OCI-LY7 (cell line): ENCODE measurements at regions not wholly inside any gene's neighbourhood (a gene's known extent, or its start where the extent isn't known, plus 50 kb on each side); places are given as distances from the start of the nearest gene placed in this dataset.

Experiments used
- BruUV-seq: library from RNA; stranded (reverse); fragments of 400-500 nt; replicated peaks from 2 replicates; lab custom pipeline; 2021; lab: Mats Ljungman, UMichigan
- CTCF ChIA-PET: fragments of 300-600 bp; sonication (Branson Sonifier 250); formaldehyde crosslinking; loops from one replicate; lab custom pipeline; 2022; ENCODE audit warnings: antibody characterized with exemption; ENCODE audit not compliant: unreplicated experiment; lab: Charles Lee
- POLR2A ChIA-PET: fragments of 300-600 bp; sonication (Branson Sonifier 250); formaldehyde crosslinking; loops from one replicate; lab custom pipeline; 2022; ENCODE audit warnings: antibody characterized with exemption; lab: Charles Lee
- DNase-seq: peaks from one replicate; pipeline ENCODE4 v3.0.0-alpha.2; 2015; ENCODE audit warnings: low spot score
- H2AFZ ChIP-seq: fragments of 200-600 bp; sonication (generic), shearing (Covaris generic); 2 replicates; pipeline ENCODE4 v1.6.1; 2014; ENCODE audit warnings: mild to moderate bottlenecking, antibody characterized with exemption, low read length, moderate library complexity
- H3K27ac ChIP-seq: fragments of 200-600 bp; sonication (generic); 2 replicates; pipeline ENCODE4 v1.5.1; 2014; ENCODE audit warnings: mixed run types, low read depth, mild to moderate bottlenecking, moderate library complexity, low read length, inconsistent platforms; ENCODE audit not compliant: poor library complexity, severe bottlenecking
- H3K36me3 ChIP-seq: fragments of 200-600 bp; sonication (generic); 2 replicates; pipeline ENCODE4 v1.6.1; 2014; ENCODE audit warnings: mild to moderate bottlenecking, antibody characterized with exemption, low read length, moderate library complexity, mixed read lengths; ENCODE audit not compliant: insufficient read depth
- H3K4me1 ChIP-seq: fragments of 200-600 bp; sonication (generic); 2 replicates; pipeline ENCODE4 v1.5.1; 2014; ENCODE audit warnings: mild to moderate bottlenecking, low read length; ENCODE audit not compliant: insufficient read depth, poor library complexity, severe bottlenecking
- H3K4me2 ChIP-seq: fragments of 200-600 bp; sonication (generic); 2 replicates; pipeline ENCODE4 v1.6.1; 2014; ENCODE audit warnings: mild to moderate bottlenecking, low read length
- H3K4me3 ChIP-seq: fragments of 200-600 bp; sonication (generic); 2 replicates; pipeline ENCODE4 v1.5.1; 2014; ENCODE audit warnings: mild to moderate bottlenecking, low read depth, low read length; ENCODE audit not compliant: poor library complexity, severe bottlenecking
- H3K79me2 ChIP-seq: fragments of 200-600 bp; sonication (generic); 2 replicates; pipeline ENCODE4 v1.6.1; 2016; ENCODE audit warnings: low read depth, mild to moderate bottlenecking, low read length, moderate library complexity, mixed read lengths; ENCODE audit not compliant: insufficient read depth
- H3K9me2 ChIP-seq: fragments of 200-600 bp; sonication (generic); 2 replicates; pipeline ENCODE4 v1.6.1; 2016; ENCODE audit warnings: mild to moderate bottlenecking, low read length, mixed read lengths; ENCODE audit not compliant: insufficient read depth
- H3K9me3 ChIP-seq: fragments of 200-600 bp; sonication (generic); 2 replicates; pipeline ENCODE4 v1.6.1; 2014; ENCODE audit warnings: mild to moderate bottlenecking, mixed run types, low read length, mixed read lengths
- H4K20me1 ChIP-seq: fragments of 200-600 bp; sonication (generic); 2 replicates; pipeline ENCODE4 v1.6.1; 2014; ENCODE audit warnings: mild to moderate bottlenecking, antibody characterized with exemption, low read length, moderate library complexity, mixed read lengths; ENCODE audit not compliant: insufficient read depth
- CTCF ChIP-seq: fragments of 200-600 bp; sonication (generic); conservative IDR thresholded peaks from 2 replicates; pipeline ENCODE4 v1.5.1; 2014; ENCODE audit warnings: mild to moderate bottlenecking, antibody characterized with exemption, low read length, moderate library complexity, mixed read lengths
- EZH2phosphoT487 ChIP-seq: fragments of 200-600 bp; sonication (generic); IDR thresholded peaks from 2 replicates; pipeline ENCODE4 v1.6.1; 2018; ENCODE audit warnings: low read depth, borderline replicate concordance, mild to moderate bottlenecking, mixed run types, antibody characterized with exemption, low read length, moderate library complexity, mixed read lengths
- intact Hi-C: fragments of 100-400 bp; cut with micrococcal nuclease; formaldehyde crosslinking; loops from one replicate; pipeline ENCODE4 v1.10.0; 2022; ENCODE audit not compliant: unreplicated experiment

- H2AFZ ChIP-seq, result no peak overlapping the region
- H3K9me3 ChIP-seq, result no peaks in the 10 kb centered on the region
- no TSS peak for BruUV-seq
- no peak overlapping the region for H3K27ac ChIP-seq
- no peaks in the 10 kb centered on the region for H3K79me2 ChIP-seq
- H4K20me1 ChIP-seq, result no peaks in the 10 kb centered on the region
- ChIA-PET CTCF (no interaction called here), POLR2A (interaction anchor here (0.6 kb wide), 1 partner anchor 452 kb away, joined by 4 read pairs; no protein-coding TSS in a partner anchor)
- intact Hi-C loops, result no loop called here
- H3K36me3 ChIP-seq, result no peaks in the 10 kb centered on the region
- no peak for DNase-seq
- no peak overlapping the region for H3K4me2 ChIP-seq
- H3K4me1 ChIP-seq, result no peaks in the 10 kb centered on the region
- H3K9me2 ChIP-seq, result no peaks in the 10 kb centered on the region
- TF ChIP-seq EZH2phosphoT487 (no peak), CTCF (no peak)
- no peak overlapping the region for H3K4me3 ChIP-seq
Observed at GRCh38 chr2:139917690-139918384, 1137.6 kb upstream of the NXPH2 start.

GRCh38 chr2:139916822-139917221 lies 1136.6 kb upstream of the NXPH2 start:
- H3K4me3 ChIP-seq, result no peak overlapping the region
- no peaks in the 10 kb centered on the region for H3K36me3 ChIP-seq
- no peaks in the 10 kb centered on the region for H3K4me1 ChIP-seq
- intact Hi-C loops, result no loop called here
- H2AFZ ChIP-seq, result no peak overlapping the region
- ChIA-PET POLR2A (interaction anchor here (0.5 kb wide), 1 partner anchor 394 kb away, joined by 6 read pairs; no protein-coding TSS in a partner anchor), CTCF (no interaction called here)
- no peak overlapping the region for H3K27ac ChIP-seq
- no TSS peak for BruUV-seq
- TF ChIP-seq EZH2phosphoT487 (no peak), CTCF (no peak)
- H3K9me2 ChIP-seq, result no peaks in the 10 kb centered on the region
- H3K4me2 ChIP-seq, result no peak overlapping the region
- H4K20me1 ChIP-seq, result no peaks in the 10 kb centered on the region
- H3K79me2 ChIP-seq, result no peaks in the 10 kb centered on the region
- no peaks in the 10 kb centered on the region for H3K9me3 ChIP-seq
- DNase-seq, result no peak

- no peaks in the 10 kb centered on the region for H3K4me1 ChIP-seq
- ChIA-PET CTCF (no interaction called here), POLR2A (interaction anchor here (0.6 to 1.1 kb wide), 2 partner anchors 808 to 1187 kb away, joined by 3 to 4 read pairs; no protein-coding TSS in a partner anchor)
- H3K27ac ChIP-seq, result no peak overlapping the region
- H3K4me2 ChIP-seq, result no peak overlapping the region
- TF ChIP-seq EZH2phosphoT487, result no peak
- no peak for TF ChIP-seq CTCF
- intact Hi-C loops, result no loop called here
- no peaks in the 10 kb centered on the region for H3K79me2 ChIP-seq
- no TSS peak for BruUV-seq
- no peaks in the 10 kb centered on the region for H3K9me3 ChIP-seq
- no peak for DNase-seq
- no peaks in the 10 kb centered on the region for H4K20me1 ChIP-seq
- no peaks in the 10 kb centered on the region for H3K9me2 ChIP-seq
- no peak overlapping the region for H2AFZ ChIP-seq
- no peaks in the 10 kb centered on the region for H3K36me3 ChIP-seq
- no peak overlapping the region for H3K4me3 ChIP-seq
Observed at GRCh38 chr2:139911160-139911559, 1131.0 kb upstream of the NXPH2 start.
